HG02943 (cell line): ENCODE measurements at regions not wholly inside any gene's neighbourhood (a gene's known extent, or its start where the extent isn't known, plus 50 kb on each side); places are given as distances from the start of the nearest gene placed in this dataset.

Experiments used
- ATAC-seq: cut with Tn5 transposase; IDR thresholded peaks from one replicate; pipeline ENCODE4 v1.9.1; 2021; ENCODE audit warnings: mild to moderate bottlenecking, low read depth, moderate library complexity; ENCODE audit not compliant: unreplicated experiment

DNA sequence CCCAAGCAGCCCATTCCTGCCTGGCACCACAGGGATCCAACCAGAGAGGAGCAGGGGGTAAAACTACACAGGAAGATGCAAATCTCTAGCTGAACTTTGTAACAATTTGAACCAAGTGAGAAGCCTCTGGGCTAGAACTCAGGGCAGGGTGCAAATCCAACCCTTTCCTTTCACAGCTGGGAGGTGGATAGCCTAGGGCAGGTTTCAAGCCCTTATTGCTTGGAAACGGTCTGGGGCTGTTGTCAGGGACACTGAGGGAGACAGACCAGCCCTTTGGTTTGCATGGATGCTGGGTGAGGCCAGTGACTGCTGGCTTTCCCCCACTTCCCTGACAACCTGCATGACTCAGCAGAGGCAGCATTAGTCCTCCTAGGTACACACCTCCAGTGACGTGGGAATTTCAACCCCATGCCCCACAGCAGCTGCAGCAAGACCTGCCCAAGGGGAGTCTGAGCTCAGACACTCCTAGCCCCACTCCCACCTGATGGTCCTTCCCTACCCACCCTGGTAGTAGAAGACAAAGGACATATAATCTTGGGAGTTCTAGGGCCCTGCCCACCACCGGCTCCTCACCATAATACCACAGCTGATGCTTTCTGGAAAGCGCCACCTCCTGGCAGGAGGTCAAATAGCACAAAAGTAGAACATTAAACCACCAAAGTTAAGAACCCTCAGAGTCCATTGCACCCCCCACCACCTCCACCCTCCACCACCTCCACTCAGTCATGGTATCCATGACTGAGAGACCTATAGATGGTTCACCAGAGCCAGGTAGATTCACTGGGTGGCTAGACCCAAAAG is 797.7 kb upstream of the MAN1A1 start:
- no peak for ATAC-seq

DNA sequence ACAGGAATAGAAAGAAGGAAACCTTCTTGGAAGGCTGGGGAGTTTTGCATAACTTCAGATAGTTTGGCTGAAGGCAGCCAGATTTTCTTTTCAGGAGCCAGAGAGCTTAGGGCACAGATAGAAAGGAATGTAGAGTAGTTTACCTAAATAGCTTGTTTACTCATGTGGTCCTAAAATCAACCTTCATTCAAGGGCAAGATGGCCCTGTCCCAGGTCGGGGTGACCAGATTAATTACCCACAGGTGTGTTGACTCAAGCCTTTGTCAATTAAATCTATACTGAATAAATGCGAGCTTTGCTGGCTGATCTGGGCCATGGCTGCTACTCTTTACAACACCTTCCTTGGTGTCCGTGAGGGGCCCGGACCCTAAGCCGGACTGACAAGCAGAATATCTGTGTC is 792.0 kb upstream of the MAN1A1 start:
- no peak for ATAC-seq

DNA sequence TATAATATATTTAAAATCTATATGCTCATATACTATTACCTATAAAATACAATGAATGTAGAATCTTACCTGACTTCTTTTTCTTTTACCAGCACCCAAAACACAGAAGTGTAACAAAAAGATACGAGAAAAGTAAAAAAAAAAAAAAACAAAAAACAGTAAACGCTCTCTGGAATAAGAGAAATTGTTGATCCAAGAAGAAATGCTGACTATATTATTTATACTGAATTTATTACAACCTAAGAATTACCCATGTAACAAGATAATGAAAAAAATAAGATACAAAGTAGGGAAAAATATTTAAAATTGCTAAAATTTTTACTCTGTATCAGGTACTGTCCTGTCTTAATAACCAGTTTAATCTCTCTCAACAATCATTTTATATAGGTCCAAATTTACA is 787.9 kb upstream of the MAN1A1 start:
- no peak for ATAC-seq

DNA sequence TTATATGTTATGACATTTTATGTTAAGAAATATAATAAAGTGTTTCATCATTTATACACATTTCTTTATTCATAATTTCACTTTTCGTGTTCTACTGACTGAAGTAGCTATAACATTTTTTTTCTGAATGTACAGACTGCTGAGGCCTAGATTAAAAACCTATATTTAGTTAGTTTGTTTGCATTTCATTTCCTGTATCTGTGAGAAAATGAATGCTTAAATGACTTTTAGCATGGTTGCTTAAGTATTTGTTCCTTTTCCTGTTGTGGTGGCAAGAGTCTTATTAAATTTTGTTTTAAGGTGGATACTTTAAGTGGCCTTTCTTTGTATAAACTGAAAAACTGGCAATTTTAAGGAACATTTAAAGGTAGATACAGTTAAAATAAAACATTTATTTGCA is 779.7 kb upstream of the MAN1A1 start:
- no peak for ATAC-seq

DNA sequence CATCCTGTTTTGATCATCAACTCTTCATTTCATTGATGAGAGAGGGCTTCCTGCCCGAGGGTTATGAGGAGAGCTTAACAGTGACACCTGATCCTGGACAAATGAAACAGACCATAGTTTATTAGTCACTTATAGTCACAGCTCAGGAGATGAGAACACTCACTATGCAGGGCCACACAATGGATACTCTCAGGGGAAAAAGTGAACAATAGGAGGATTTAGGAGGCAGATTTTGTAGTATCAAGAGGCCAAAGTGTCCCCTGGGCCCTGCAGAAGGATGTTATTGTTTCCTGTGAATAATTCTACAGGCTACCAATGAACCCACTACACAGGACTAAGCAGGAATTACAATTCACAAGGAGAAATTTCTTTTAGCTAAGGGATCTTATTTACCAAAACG is 772.8 kb upstream of the MAN1A1 start:
- no peak for ATAC-seq

DNA sequence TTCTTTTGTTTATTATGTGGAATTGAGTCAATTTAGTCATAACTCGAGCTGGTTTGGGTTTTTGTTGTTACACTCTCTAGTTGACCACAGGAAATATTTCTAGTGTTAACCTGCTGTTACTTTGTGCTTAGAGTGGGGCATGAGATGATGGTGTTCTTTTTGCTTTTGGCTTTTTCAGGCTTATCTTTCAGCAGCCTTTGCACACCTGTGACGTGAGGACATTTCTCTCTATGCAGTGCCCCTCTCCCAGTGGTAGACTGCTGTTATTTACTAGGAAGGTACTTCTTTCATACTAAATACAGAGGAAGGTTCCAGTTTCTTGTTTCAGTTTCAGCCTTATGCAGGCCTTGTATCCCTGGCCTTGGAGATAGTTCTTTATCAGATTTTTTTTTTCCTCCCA is 766.8 kb upstream of the MAN1A1 start:
- ATAC-seq: no peak

DNA sequence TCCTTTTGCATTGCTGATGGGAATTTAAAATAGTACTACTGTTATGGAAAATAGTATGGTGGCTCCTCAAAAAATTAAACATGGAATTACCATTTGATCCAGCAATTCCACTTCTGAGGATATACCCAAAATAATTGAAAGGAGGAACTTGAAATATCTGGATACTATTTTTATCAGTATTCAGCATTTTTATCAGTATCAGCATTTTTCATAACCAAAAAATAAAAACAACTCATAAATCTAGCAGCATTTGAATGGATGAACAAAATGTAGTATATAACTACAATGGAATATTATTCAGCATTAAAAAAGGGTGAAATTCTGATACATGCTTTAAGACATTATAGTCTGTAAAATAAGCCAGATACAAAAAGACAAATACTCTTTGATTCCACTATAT is 763.4 kb upstream of the MAN1A1 start:
- no peak for ATAC-seq

DNA sequence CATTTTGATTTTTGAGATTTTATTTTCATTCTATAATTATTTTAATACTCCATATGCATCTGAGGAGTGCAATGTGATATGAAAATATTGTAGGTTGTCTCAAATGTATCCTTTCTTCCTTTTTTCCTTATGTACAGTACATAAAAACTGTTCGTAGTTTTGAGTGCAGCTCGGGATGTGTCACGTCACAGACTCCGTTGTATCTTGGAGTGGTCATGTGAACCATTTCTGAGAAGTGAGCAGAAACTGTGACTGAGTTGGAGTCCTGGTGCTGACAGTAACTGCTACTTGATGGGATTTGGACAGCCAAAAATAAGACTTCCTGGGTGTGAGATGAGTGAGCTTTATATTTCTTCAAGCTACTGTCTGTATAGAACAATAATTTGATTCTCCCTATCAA is 761.4 kb upstream of the MAN1A1 start:
- no peak for ATAC-seq

DNA sequence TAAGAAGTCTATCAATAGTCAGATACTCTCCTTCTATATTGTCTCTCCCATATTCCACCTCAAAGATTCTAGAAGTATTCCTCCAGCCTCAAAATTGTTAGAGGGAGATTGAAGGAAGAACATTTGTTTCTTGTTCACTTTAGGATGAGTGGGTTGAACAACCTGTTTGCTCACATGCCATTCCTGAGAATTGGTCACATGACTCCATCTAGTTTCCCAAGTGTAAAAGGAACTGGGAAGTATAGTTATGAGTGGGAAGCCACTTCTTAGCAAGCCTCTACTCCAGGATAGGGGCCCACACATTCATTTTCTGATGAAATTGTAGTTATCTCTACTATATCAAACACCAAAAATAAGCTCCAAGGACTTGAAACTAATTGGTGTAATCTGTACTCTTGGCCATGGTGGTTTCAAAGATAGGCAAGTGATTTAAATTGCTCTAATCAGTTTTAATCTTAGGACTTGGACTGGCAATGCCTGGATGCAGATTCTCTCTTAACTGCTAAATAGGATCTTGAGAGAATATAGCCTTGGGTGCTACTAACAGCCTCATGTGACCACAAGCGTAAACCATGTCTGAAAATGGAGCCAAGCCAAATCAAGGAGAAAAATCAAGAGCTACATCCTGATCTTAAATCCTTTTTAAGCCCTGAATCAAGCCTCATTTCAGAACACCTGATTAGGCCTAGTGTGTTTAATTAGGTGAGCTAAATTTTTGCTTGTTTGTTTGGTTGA is 758.7 kb upstream of the MAN1A1 start:
- no peak for ATAC-seq

DNA sequence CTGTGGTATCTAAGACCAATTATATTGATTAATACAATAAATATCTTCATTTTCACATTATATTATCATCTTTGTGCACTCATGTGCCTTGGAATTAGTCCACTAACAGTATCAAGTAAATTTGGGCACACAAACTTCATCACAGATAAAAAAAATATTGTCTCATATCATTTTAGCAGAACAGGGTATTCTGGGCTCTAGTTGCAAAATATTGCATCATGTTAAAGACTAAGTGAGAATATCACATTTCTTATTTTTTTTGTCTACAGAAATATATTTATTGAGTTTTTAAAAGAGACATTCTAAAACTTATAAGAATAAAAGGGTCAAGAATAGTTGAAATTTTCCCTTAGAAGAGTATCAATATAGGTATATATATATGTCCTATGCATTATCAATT is 754.1 kb upstream of the MAN1A1 start:
- no peak for ATAC-seq

DNA sequence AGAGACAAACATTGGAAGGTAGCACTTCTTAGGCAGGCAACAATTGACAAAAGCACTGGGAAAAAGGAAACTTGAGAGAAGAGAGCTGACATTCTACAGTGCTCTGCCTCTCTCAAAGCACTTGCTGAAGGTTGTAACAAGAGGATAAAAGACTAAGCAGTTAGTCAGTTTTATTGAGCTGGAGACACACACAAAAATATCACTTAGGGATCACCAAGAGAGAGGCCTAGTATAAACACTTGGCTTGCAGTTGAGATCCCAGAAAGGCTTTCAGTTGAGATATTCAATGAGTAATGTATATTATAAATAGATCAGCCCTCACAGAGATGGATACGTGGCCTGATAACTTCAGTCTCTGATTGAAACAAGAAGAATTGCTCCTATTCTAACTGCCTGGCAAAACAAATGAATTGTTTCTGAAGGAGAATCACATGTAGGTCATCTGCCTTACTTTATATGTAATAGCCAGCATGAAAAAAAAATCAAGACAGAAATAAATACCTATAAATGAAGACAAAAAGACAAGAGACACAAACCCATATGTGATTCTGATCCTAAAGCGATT is 747.2 kb upstream of the MAN1A1 start:
- no peak for ATAC-seq

DNA sequence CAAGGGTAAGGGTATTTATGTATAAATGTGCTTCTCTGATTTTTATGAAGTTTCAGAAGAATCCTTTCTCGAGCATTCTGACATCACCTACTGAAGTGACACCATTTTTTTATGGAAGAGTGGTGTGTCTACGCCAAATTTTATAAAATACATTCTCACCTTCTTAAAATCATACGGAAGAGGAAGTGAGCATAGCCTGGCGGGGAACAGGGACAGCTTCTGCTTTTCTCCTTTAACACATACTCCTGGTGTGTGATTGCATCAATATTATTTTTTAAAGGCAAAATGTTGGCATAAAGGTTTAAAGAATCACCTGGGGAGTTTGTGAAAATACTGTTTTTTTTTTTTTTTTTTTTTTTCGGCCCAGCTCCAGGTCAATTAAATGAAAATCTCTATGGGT is 733.6 kb upstream of the MAN1A1 start:
- no peak for ATAC-seq

DNA sequence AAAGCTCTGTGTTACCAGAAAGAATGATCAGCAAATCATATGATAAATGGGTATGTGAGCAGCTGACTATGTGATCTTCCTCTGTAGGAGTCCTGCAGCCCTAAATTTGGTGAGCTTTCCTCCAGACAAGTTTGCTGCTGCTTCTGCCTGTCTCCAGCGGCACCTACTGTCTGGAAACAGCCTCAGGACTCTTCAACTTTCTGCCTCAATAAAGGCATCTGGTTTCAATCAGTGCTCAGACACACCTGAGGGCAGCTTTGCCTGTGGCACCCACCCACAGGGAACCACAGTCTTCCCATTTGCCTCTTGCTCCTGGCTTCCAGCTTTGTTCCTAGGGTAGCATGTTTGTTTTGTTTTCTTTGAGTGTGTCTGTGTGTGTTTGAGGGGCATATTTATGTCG is 727.9 kb upstream of the MAN1A1 start:
- no peak for ATAC-seq

DNA sequence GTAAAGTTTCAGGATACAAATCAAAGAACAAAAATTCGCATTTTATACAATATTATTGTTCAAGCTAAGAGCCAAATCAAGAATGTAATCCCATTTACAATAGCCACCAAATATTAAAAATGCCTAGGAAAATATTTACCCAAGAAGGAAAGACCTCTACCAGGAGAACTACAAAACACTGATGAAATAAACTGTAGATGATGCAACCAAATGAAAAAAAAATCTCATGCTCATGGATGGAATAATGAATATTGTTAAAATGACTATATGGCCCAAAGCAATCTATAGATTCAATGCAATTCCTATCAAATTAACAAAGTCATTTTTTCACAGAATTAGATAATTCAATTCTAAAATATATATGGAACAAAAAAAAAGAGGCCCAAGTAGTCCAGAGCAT is 708.8 kb upstream of the MAN1A1 start:
- ATAC-seq: no peak

DNA sequence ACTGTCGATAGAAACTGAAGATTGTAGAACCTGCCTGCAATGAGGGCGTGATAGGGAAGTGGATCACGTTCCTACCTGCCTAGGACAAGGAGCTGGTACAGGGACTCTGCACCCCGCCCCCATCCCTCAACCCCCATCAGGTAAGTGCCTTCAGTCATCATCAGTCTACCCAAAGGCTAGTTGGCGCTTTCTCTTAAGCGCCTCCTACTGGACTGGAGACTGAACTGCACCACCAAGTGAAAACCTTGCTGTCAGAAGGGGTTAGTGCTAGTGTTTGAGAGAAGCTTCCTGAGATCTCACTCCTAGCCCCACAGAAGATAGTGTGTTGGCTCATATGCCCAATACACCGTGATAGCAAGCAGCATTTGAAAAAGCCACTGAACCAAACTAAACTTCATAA is 706.5 kb upstream of the MAN1A1 start:
- ATAC-seq: no peak

DNA sequence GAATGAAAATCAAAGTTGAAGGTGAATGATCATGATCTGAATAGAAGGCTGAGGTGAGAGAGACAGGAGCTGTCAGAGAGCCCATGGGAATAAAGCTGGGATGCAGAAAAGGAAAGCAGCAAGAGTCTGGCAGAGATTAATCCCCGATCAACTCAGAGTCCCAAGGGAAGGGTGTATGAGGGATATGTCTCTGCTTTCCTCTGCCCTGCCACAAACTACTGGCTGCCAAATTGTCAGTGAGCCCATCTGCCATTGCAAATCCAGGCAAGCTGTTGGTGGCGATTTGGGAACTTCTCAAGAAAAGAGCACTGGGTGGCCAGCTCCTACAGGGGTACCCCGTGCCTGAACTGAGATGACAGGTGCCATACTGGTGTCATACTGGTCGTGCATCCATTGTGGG is 705.5 kb upstream of the MAN1A1 start:
- ATAC-seq: no peak

DNA sequence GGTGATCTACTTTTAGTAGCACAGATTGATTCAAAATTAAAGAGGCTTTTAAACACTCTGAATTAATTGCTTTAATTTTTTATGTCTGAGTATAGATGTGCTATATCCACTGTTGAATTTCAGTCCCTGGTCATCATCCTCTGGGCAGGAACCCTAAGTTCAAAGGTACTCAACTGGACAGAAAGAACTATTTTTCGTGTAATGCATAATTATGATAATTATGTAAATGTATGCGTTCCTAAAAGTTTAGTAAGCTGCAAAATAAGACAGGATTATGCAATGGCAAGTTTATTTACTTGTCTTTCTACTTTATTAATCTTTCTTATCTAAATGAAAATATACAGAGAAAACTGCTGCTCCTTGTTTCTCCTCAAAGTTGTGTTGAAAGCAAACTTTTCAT is 690.1 kb upstream of the MAN1A1 start:
- no peak for ATAC-seq

DNA sequence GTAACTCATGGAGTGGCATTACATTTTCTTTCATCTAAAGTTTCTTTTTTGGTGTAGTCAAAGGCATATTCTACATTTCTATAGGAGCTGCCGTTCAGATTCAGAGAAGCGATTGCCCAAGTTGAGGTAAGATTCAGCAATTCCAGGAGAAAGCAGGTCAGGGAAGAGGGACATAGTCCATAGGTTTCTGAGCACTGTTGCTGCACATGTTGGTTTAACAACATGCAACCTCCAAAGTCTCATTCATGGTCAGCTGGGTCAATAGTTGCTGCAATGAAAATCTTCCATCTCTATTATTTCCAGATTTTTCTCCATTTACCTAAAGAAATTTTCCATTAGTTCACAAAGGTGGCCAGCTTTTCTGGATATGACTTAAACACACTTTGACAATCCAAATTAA is 682.3 kb upstream of the MAN1A1 start:
- ATAC-seq: no peak

DNA sequence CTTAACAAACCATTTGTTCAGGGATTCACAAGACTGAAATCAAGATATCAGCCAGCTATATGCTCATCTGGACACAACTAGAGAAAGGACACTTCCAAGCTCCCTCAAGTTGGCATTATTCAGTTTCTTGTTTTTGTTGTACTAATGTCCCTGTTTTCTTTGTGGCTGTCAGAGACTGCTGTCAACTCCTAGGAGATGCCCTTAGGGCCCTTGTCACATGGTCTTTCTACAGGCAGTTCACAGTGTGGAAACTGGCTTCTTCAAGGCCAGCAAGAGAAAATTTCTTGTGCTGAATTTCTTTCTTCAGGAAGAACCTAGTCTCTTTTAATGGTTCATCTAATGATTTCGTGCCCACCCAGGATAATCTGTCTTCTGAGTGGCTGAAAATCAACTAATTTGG is 677.2 kb upstream of the MAN1A1 start:
- ATAC-seq: no peak

DNA sequence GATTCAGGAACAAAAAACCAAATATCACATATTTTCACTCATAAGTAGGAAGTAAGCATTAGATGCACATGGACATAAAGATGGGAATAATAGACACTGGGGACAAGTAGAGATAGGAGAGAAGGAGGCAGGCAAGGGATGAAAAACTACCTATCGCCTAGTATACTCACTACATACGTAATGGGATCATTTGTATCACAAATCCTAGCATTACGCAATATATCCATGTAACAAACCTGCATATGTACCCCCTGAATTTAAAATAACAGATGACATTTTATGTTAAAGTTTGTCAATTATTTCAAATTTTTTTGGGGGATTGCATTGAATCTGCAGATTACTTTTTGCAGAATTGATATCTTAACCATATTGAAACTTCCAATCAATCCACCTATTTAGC is 660.5 kb upstream of the MAN1A1 start:
- ATAC-seq: no peak

DNA sequence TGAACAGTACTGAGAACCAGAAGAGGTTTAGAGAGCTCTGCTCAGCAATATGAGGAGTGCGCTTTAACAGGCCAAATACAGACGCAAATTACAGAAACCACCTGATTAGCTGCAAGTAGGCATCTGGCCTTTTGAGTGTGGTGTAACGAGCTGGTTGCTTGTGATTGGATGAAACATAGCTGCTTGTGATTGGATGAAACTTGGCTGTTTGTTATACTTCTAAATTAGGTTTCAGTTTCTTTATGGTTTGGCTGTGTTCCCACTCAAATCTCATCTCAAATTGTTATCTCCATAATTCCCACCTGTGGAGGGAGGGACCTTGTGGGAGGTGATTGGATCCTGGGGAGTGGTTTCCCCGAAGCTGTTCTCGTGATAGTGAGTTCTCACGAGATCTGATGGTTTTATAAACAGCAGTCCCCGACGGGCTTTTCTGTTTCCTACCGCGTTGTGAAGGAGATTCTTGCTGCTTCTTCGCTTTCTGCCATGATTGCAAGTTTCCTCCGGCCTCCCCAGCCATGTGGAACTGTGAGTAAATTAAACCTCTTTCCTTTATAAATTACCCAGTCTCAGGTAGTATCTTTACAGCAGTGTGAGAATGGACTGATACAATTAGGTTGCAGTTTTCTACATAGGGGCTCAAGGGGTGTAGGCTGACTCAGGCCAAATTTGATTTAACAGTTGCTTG is 655.9 kb upstream of the MAN1A1 start:
- no peak for ATAC-seq
